ENCODE measurements at regions not wholly inside any gene's neighbourhood (a gene's known extent, or its start where the extent isn't known, plus 50 kb on each side); places are given as distances from the start of the nearest gene placed in this dataset.
"Not testable (repeated sequence)": the region's sequence is repeated elsewhere in the genome, so short reads cannot be mapped to it uniquely, and the experiment has no call there.

DNA sequence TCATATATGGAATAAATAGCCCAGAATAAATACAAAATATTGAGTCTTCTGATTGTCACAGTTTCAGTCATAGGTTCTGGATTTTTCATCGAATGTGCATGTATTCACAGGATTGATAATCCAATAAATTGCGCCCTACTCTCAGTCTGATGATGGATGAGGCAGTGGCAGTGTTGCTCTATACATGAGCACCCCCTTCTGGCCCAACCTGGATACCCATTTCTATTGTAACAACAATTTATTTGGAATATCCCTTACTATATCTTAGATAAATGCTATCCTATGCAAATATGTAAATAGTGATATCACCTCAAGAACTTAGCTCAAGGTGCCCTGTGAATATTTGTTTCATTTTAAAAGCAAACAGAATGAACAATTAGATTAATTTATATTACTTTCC lies 733.7 kb upstream of the PABPC4L start:
- Histone ChIP-seq H3K27ac (no peak overlapping the region), H3K36me3 (no peaks in the 10 kb centered on the region), H3K4me1 (no peaks in the 10 kb centered on the region), H3K9me3 (no peaks in the 10 kb centered on the region), H3K27me3 (no peaks in the 10 kb centered on the region), H3K4me3 (no peak overlapping the region)
- no peak for TF ChIP-seq POLR2A (IDR thresholded peaks at IDR 0.05)
- TF ChIP-seq, protein P1, sequence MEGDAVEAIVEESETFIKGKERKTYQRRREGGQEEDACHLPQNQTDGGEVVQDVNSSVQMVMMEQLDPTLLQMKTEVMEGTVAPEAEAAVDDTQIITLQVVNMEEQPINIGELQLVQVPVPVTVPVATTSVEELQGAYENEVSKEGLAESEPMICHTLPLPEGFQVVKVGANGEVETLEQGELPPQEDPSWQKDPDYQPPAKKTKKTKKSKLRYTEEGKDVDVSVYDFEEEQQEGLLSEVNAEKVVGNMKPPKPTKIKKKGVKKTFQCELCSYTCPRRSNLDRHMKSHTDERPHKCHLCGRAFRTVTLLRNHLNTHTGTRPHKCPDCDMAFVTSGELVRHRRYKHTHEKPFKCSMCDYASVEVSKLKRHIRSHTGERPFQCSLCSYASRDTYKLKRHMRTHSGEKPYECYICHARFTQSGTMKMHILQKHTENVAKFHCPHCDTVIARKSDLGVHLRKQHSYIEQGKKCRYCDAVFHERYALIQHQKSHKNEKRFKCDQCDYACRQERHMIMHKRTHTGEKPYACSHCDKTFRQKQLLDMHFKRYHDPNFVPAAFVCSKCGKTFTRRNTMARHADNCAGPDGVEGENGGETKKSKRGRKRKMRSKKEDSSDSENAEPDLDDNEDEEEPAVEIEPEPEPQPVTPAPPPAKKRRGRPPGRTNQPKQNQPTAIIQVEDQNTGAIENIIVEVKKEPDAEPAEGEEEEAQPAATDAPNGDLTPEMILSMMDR (IDR thresholded peaks at IDR 0.05) = peak in 1 of 4 experiments; percentile 4
- 56 to 64% methylated on average over 2 of the region's 2 CpGs for WGBS, 2 donors (ENCODE audit: low coverage in 1 of 2)
- no peak for ATAC-seq

DNA sequence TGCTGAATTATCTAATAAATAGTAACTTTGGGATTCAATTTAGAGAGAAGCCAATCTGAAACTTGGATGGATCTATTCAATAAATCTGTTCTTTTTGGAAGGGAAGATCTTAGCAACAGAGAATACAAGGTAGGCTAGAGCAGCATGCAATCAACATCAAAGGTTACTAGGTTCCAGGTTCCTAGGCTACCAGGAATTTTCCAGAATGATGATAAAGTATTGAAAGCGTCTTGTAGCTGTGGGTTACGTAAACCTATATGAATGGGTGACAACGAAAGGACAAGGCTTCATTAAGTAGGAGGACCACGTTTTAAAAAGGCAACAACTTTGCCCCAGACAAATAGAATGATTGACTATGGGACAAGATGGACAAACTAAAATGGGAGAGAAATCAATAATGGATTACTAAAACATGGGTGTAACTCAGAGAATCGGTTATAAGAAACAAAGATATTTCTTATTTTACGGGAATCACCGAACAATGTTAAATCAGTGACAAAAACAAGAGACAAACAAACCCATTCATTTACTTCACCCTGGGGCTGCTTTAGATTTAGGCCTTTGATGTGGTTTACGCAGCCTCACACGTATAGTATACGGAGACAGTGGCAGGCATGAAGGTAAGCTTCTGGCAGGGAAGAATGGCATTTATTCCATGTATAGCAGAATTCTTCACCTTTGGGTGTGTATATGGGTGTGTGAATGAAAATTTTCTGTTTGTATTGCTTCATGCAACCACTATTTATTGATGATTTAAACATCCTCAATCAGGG lies 732.6 kb upstream of the PABPC4L start:
- no peak overlapping the region for H3K27ac ChIP-seq
- WGBS, 2 donors (ENCODE audit: low coverage in 1 of 2) = 80 to 82% methylated on average over 10 of the region's 10 CpGs
- TF ChIP-seq, protein P1 (IDR thresholded peaks at IDR 0.05) = no peak
- TF ChIP-seq POLR2A (IDR thresholded peaks at IDR 0.05) (no peak), POLR2AphosphoS5 (IDR thresholded peaks at IDR 0.05) (no peak), EP300 (IDR thresholded peaks at IDR 0.05) (no peak)
- H3K27me3 ChIP-seq = no peaks in the 10 kb centered on the region
- H3K36me3 ChIP-seq = no peaks in the 10 kb centered on the region
- no peak overlapping the region for H3K4me3 ChIP-seq
- ATAC-seq = no peak
- H3K4me1 ChIP-seq = no peaks in the 10 kb centered on the region
- H3K9me3 ChIP-seq = no peaks in the 10 kb centered on the region

DNA sequence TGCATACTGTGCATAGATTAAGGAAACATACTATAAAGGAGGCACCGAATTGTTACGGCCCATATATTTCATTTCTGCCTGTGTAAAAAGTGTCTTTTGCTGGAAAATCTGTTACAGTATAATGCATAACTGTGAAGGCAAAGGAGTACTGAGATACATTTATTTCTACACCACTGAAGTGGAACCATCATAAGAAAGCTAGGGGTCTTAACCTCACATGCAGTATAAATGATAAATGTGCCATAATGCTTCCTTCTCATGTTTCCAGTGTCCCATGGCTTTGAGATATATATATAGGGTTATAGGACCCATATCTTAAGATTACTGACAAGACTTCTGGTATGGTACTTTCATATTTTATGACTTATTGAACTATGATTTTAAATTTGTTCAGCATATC lies 713.8 kb upstream of the PABPC4L start:
- Histone ChIP-seq H3K9me3 (no peaks in the 10 kb centered on the region), H3K36me3 (no peaks in the 10 kb centered on the region), H3K4me1 (no peaks in the 10 kb centered on the region), H3K4me3 (no peak overlapping the region), H3K27me3 (no peaks in the 10 kb centered on the region), H3K27ac (no peak overlapping the region)
- no peak for ATAC-seq
- 94 to 100% methylated on average over 2 of the region's 2 CpGs for WGBS, 2 donors (ENCODE audit: low coverage in 1 of 2)
- TF ChIP-seq, protein P1 (IDR thresholded peaks at IDR 0.05) = no peak
- TF ChIP-seq POLR2A (IDR thresholded peaks at IDR 0.05) (no peak), EP300 (IDR thresholded peaks at IDR 0.05) (no peak), POLR2AphosphoS5 (IDR thresholded peaks at IDR 0.05) (no peak)

DNA sequence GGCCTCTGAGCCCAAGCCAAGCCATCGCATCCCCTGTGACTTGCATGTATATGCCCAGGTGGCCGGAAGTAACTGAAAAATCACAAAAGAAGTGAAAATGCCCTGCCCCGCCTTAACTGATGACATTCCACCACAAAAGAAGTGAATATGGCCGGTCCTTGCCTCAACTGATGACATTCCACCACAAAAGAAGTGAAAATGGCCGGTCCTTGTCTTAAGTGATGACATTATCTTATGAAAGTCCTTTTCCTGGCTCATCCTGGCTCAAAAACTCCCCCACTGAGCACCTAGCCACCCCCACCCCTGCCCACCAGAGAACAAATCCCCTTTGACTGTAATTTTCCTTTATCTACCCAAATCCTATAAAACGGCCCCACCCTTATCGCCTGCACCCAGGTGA lies 712.7 kb upstream of the PABPC4L start:
- not testable (repeated sequence) for H3K27me3 ChIP-seq, H3K27ac ChIP-seq, H3K4me3 ChIP-seq, ATAC-seq, H3K4me1 ChIP-seq, H3K9me3 ChIP-seq, H3K36me3 ChIP-seq
- 78 to 85% methylated on average over 6 to 7 of the region's 7 CpGs for WGBS, 2 donors (ENCODE audit: low coverage in 1 of 2)

DNA sequence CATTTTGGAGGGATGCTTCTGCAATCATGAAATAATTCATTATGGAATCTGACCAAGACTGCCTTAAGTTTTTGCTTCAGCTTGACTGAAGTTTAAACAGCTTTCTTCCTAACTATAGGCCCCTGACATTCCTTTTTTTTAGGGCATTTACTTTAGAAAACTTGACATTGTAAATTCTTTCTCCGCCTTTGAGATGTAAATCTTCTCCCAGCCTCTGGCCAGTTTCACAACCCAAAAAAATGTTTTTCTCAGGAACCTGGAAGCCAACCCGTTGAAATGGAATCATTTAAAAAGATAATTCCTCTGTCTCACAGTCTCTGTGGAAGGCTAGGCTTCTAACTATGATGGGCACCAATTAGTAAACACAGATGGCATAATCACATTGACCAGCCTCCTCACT lies 710.4 kb upstream of the PABPC4L start:
- WGBS, 2 donors (ENCODE audit: low coverage in 1 of 2) = 52 to 53% methylated on average over 2 of the region's 2 CpGs
- no peak for ATAC-seq
- TF ChIP-seq, protein P1 (IDR thresholded peaks at IDR 0.05) = no peak
- TF ChIP-seq POLR2A (IDR thresholded peaks at IDR 0.05) (no peak), EP300 (IDR thresholded peaks at IDR 0.05) (no peak), POLR2AphosphoS5 (IDR thresholded peaks at IDR 0.05) (no peak)

More for the DNA sequence above, 710.4 kb upstream of the PABPC4L start:
- Histone ChIP-seq H3K4me3 (no peak overlapping the region), H3K4me1 (no peaks in the 10 kb centered on the region), H3K36me3 (no peaks in the 10 kb centered on the region), H3K27ac (no peak overlapping the region), H3K9me3 (no peaks in the 10 kb centered on the region), H3K27me3 (no peaks in the 10 kb centered on the region)

Measured in gastroesophageal sphincter (tissue), 4 donors.